T-helper 1 cell treated with Interleukin-12 subunit alpha and Interleukin-12 subunit beta and Interleukin-4 antibody, amounts not matched to agents 30 μg/mL and 1 μg/mL, for 36 hours (primary cell): ENCODE measurements at regions not wholly inside any gene's neighbourhood (a gene's known extent, or its start where the extent isn't known, plus 50 kb on each side); places are given as distances from the start of the nearest gene placed in this dataset.
"Not testable (repeated sequence)": the region's sequence is repeated elsewhere in the genome, so short reads cannot be mapped to it uniquely, and the experiment has no call there.

ENCODE experiments used
- H3K27ac Mint-ChIP-seq: one replicate; pipeline ENCODE4 v1.8.0; 2021; ENCODE audit warnings: mild to moderate bottlenecking, mixed read lengths
- H3K27me3 Mint-ChIP-seq: one replicate; pipeline ENCODE4 v1.8.0; 2021; ENCODE audit warnings: low read depth, mixed read lengths
- H3K36me3 Mint-ChIP-seq: one replicate; pipeline ENCODE4 v1.8.0; 2021; ENCODE audit warnings: low read depth, mixed read lengths
- H3K4me1 Mint-ChIP-seq: one replicate; pipeline ENCODE4 v1.8.0; 2021; ENCODE audit warnings: low read depth, mixed read lengths
- H3K4me3 Mint-ChIP-seq: one replicate; pipeline ENCODE4 v1.8.0; 2021; ENCODE audit warnings: mild to moderate bottlenecking, moderate library complexity, mixed read lengths
- H3K9me3 Mint-ChIP-seq: one replicate; pipeline ENCODE4 v1.8.0; 2021; ENCODE audit warnings: mixed read lengths

DNA sequence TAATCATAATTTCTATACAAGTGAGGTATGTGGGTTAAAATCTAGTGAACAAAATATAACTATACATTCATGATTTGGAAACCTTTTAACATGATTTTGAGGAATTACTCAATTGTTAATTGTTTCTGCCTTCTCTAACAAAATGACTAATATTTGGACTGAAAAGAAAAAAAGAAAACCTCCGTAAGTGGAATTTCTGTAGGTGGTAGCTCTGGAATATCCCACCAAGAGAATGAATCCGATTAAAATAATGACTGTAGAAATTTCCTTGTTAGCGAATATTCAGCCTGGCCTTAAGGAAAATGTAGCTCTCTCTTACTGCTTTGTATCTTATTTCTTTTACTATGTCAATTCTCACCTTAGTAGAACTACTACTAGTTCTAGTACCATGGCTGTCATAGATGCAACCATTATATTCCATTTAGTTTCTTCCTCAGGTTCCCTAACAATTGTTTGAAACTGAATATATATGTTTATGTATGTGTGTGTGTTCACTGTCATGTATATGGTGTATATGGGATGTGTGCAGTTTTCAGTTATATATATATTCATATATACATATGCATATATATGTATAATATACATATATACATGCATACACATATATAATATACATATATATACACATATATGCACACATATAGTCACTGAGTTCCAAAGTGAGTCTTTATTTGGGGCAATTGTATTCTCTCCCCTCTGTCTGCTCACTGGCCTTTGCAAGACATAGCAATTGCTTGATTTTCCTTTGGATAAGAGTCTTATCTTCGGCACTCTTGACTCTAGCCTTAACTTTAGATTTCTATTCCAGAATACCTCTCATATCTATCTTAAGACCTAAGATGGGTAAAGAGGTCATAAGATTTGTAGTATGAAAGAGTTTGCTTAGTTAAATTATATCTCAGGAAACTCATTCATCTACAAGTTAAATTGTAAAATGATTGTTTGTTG lies 1523.7 kb upstream of the TPTE start:
- H3K4me3 Mint-ChIP-seq, H3K36me3 Mint-ChIP-seq, H3K27ac Mint-ChIP-seq, H3K4me1 Mint-ChIP-seq, H3K27me3 Mint-ChIP-seq: not testable (repeated sequence)
- peaks cover 64% of the 10 kb centered on the region for H3K9me3 Mint-ChIP-seq

DNA sequence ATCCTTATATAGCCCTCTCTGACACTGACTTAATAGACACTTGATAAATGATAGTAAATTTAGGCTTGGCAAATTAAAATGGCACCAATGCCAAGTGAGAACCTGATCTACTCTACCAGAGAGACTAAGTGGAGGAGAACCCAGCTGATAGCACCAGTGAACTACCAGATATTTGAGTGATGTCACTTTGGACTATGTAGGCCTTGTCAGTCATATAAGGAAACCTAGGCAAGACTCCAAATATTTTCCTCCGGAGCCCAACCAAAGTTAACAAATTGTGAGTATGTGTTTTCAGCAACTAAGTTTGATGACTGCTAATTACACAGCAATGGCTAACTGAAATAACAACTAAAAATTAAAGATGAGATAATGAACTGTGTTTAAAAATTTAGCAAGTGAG lies 1522.9 kb upstream of the TPTE start:
- not testable (repeated sequence) for H3K4me1 Mint-ChIP-seq, H3K27me3 Mint-ChIP-seq, H3K4me3 Mint-ChIP-seq, H3K36me3 Mint-ChIP-seq, H3K27ac Mint-ChIP-seq
- peaks cover 61% of the 10 kb centered on the region for H3K9me3 Mint-ChIP-seq

- no peak overlapping the region for H3K4me3 Mint-ChIP-seq
- peaks cover 62% of the 10 kb centered on the region for H3K9me3 Mint-ChIP-seq
- H3K4me1 Mint-ChIP-seq = no peaks in the 10 kb centered on the region
- no peaks in the 10 kb centered on the region for H3K36me3 Mint-ChIP-seq
- H3K27me3 Mint-ChIP-seq = no peaks in the 10 kb centered on the region
- H3K27ac Mint-ChIP-seq = no peak overlapping the region
Measured at GRCh38 chr21:8998946-8999681, 1522.3 kb upstream of the TPTE start.

GRCh38 chr21:9000132-9000531 lies 1521.3 kb upstream of the TPTE start:
- H3K27me3 Mint-ChIP-seq, H3K4me3 Mint-ChIP-seq, H3K36me3 Mint-ChIP-seq, H3K27ac Mint-ChIP-seq, H3K4me1 Mint-ChIP-seq: not testable (repeated sequence)
- peaks cover 58% of the 10 kb centered on the region for H3K9me3 Mint-ChIP-seq

DNA sequence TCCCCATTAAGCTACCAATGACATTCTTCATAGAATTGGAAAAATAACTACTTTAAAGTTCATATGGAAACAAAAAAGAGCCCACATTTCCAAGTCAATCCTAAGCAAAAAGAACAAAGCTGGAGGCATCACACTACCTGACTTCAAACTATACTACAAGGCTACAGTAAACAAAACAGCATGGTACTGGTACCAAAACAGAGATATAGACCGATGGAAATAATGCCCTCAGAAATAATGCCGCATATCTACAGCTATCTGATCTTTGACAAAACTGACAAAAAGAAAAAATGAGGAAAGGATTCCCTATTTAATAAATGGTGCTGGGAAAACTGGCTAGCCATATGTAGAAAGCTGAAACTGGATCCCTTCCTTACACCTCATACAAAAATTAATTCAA lies 1520.7 kb upstream of the TPTE start:
- H3K36me3 Mint-ChIP-seq, H3K4me3 Mint-ChIP-seq, H3K27ac Mint-ChIP-seq, H3K4me1 Mint-ChIP-seq, H3K27me3 Mint-ChIP-seq: not testable (repeated sequence)
- peaks cover 53% of the 10 kb centered on the region for H3K9me3 Mint-ChIP-seq

DNA sequence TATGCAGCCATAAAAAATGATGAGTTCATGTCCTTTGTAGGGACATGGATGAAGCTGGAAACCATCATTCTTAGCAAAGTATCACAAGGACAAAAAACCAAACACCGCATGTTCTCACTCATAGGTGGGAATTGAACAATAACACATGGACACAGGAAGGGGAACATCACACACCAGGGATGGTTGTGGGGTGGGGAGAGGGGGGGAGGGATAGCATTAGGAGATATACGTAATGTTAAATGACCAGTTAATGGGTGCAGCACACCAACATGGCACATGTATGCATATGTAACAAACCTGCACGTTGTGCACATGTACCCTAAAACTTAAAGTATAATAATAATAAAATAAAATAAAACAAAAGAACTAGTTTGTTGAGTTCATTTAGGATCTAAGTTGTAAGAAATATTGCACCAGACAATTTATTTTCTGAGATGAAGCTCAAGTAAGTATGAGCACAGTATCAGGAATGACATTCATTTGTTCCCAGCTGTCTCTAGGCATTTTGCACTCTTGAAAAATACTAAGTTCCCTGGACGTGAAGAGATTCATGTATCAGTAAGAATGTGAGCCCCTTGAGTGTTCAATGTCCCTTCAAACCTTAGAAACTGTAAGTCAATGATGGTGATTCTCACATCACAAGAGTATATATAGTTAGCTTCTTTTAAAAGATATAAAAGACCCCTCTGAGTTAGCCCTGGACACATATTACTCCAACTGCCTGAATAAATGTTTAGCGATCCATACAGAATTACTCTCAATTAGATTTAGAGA lies 1519.3 kb upstream of the TPTE start:
- H3K27ac Mint-ChIP-seq, H3K27me3 Mint-ChIP-seq, H3K4me3 Mint-ChIP-seq, H3K36me3 Mint-ChIP-seq, H3K4me1 Mint-ChIP-seq: not testable (repeated sequence)
- H3K9me3 Mint-ChIP-seq = peaks cover 54% of the 10 kb centered on the region

DNA sequence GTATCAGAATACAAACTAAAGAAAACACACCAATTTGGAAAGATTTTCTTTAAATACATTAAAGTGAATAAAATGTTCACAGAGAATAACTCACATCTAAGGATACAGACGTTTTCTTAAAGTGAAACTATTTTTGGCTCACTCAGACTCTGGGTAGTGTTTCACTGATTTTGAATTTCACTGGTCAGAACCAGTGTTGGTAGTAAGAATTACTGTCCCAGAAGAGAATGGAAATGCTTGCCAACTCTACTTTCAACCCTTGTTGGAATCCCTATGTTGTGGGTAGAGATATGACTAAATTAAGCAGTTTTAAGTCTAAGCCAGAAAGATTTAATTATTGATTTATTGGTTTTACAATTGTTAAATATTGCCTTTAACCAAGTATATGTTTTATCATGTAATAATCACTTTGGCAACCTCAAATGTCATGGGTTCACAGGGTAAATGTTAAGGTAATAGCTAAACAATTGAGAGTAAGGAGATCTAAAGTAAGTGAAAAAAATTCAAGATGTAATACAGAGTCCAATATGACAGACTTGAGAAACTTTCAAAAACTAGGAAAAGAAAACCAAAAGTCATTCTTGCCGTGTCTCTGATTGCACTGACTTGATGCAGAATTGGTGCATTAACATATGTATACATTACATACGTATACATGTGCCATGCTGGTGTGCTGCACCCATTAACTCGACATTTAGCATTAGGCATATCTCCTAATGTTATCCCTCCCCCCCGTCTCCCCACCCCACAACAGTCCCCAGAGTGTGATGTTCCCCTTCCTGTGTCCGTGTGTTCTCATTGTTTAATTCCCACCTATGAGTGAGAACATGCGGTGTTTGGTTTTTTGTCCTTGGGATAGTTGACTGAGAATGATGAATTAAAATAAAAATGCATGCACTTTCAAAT lies 1517.2 kb upstream of the TPTE start:
- H3K4me1 Mint-ChIP-seq, H3K36me3 Mint-ChIP-seq, H3K4me3 Mint-ChIP-seq, H3K27me3 Mint-ChIP-seq, H3K27ac Mint-ChIP-seq: not testable (repeated sequence)
- peaks cover 53% of the 10 kb centered on the region for H3K9me3 Mint-ChIP-seq

GRCh38 chr21:9004815-9005518 lies 1516.4 kb upstream of the TPTE start:
- not testable (repeated sequence) for H3K4me1 Mint-ChIP-seq, H3K27ac Mint-ChIP-seq, H3K4me3 Mint-ChIP-seq, H3K36me3 Mint-ChIP-seq, H3K27me3 Mint-ChIP-seq
- peaks cover 53% of the 10 kb centered on the region for H3K9me3 Mint-ChIP-seq

DNA sequence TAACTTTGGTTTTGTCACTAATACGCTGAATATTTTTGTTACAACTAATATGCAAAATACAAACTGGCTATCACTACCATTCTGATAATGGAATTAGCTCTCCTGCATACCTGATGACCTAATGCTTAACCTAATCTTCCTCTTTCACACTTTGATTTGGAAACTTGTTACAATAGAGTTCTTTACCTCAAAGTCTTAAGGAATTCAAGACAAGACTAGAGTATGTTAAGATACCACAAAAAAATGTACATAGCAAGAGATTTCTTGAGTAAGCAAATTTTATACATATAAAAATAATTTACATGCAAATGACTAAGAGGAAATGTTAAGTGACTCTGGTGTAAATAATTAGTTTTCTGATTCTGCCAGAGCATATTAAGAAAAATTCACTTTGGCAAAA lies 1515.7 kb upstream of the TPTE start:
- peaks cover 46% of the 10 kb centered on the region for H3K9me3 Mint-ChIP-seq
- H3K4me3 Mint-ChIP-seq, H3K27me3 Mint-ChIP-seq, H3K36me3 Mint-ChIP-seq, H3K27ac Mint-ChIP-seq, H3K4me1 Mint-ChIP-seq: not testable (repeated sequence)

- peaks cover 49% of the 10 kb centered on the region for H3K9me3 Mint-ChIP-seq
- not testable (repeated sequence) for H3K27me3 Mint-ChIP-seq, H3K27ac Mint-ChIP-seq, H3K4me3 Mint-ChIP-seq, H3K36me3 Mint-ChIP-seq, H3K4me1 Mint-ChIP-seq
Measured at GRCh38 chr21:9006111-9006510, 1515.3 kb upstream of the TPTE start.

DNA sequence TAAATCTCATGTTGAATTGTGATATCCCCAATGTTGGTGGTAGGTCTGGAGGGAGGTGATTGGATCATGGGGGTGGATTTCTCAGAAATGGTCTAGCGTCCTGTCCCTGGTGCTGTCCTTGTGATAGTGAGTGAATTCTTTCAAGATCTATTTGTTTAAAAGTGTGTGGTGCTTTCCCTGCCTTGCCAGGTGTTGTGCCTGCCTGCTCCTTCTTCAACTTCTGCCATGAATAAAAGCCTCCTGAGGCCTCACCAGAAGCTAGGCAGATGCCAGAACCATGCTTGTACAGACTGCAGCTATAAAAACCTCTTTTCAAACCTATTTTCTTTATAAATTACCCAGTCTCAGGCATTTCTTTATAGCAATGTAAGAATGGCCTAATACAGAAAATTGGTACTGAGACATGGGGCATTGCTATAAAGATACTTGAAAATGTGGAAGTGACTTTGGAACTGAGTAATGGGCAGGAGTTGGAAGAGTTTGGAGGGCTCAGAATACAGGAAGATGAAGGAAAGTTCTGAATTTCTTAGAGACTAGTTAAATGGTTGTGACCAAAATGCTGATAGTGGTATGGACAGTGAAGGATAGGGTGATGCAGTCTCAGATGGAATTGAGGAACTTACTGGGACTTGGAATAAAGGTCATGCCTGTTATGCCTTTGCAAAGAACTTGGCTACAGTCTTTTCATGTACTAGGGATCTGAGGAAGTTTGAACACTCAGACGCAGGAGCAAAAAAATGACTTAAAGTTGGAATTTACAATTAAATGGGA lies 1514.6 kb upstream of the TPTE start:
- H3K27ac Mint-ChIP-seq, H3K36me3 Mint-ChIP-seq, H3K27me3 Mint-ChIP-seq, H3K4me1 Mint-ChIP-seq, H3K4me3 Mint-ChIP-seq: not testable (repeated sequence)
- peaks cover 48% of the 10 kb centered on the region for H3K9me3 Mint-ChIP-seq

GRCh38 chr21:9008636-9009035 lies 1512.7 kb upstream of the TPTE start:
- Mint-ChIP-seq H3K9me3 (peaks cover 53% of the 10 kb centered on the region), H3K36me3 (no peaks in the 10 kb centered on the region), H3K27me3 (no peaks in the 10 kb centered on the region), H3K27ac (no peak overlapping the region), H3K4me1 (no peaks in the 10 kb centered on the region), H3K4me3 (no peak overlapping the region)
